GM23338 (cell line): ENCODE measurements at regions not wholly inside any gene's neighbourhood (a gene's known extent, or its start where the extent isn't known, plus 50 kb on each side); places are given as distances from the start of the nearest gene placed in this dataset.

Experiments used
- ETS1 ChIP-seq: IDR thresholded peaks from 2 replicates; pipeline ENCODE4 v1.6.1; 2016; ENCODE audit warnings: antibody characterized with exemption
- EZH2 ChIP-seq: fragments of 200-600 bp; sonication (generic); IDR thresholded peaks from one replicate; pipeline ENCODE4 v1.8.0; 2017; ENCODE audit warnings: antibody characterized with exemption, mild to moderate bottlenecking, low read depth; ENCODE audit not compliant: unreplicated experiment
- JUNB ChIP-seq: IDR thresholded peaks from one replicate; pipeline ENCODE4 v1.6.1; 2016; ENCODE audit warnings: antibody characterized with exemption; ENCODE audit not compliant: unreplicated experiment
- POLR2AphosphoS5 ChIP-seq: IDR thresholded peaks from 2 replicates; pipeline ENCODE4 v1.6.1; 2016; ENCODE audit warnings: antibody characterized with exemption, low read depth
- REST ChIP-seq: IDR thresholded peaks from one replicate; pipeline ENCODE4 v1.6.1; 2018; ENCODE audit warnings: antibody characterized with exemption; ENCODE audit not compliant: unreplicated experiment
- ZNF114 ChIP-seq: fragments of 250-450 bp; sonication (Bioruptor Pico); IDR thresholded peaks from 2 replicates; pipeline ENCODE4 v1.5.0; 2020; ENCODE audit warnings: mild to moderate bottlenecking, moderate library complexity
- TF ChIP-seq, protein P1 (sequence below), 2 experiments: fragments of 200-600 bp in 1 of 2; sonication (generic) in 1 of 2; conservative IDR thresholded peaks; 2 replicates each; pipeline versions ENCODE4 v1.5.1 to v1.6.1; 2016 to 2017; ENCODE audit warnings: antibody characterized with exemption in 2 of 2, low read depth in 2 of 2, mild to moderate bottlenecking in 2 of 2, moderate library complexity in 1 of 2

- TF ChIP-seq ETS1 (no peak), POLR2AphosphoS5 (no peak), REST (no peak), JUNB (no peak), ZNF114 (CRISPR knock-in tag) (no peak), EZH2 (no peak)
- TF ChIP-seq, protein P1, sequence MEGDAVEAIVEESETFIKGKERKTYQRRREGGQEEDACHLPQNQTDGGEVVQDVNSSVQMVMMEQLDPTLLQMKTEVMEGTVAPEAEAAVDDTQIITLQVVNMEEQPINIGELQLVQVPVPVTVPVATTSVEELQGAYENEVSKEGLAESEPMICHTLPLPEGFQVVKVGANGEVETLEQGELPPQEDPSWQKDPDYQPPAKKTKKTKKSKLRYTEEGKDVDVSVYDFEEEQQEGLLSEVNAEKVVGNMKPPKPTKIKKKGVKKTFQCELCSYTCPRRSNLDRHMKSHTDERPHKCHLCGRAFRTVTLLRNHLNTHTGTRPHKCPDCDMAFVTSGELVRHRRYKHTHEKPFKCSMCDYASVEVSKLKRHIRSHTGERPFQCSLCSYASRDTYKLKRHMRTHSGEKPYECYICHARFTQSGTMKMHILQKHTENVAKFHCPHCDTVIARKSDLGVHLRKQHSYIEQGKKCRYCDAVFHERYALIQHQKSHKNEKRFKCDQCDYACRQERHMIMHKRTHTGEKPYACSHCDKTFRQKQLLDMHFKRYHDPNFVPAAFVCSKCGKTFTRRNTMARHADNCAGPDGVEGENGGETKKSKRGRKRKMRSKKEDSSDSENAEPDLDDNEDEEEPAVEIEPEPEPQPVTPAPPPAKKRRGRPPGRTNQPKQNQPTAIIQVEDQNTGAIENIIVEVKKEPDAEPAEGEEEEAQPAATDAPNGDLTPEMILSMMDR (conservative IDR thresholded peaks at IDR 0.05; ENCODE audit: low read depth in 2 of 2): no peak
Measured at GRCh38 chr2:6196449-6196848, 504.3 kb downstream of the SOX11 start.
